GM12872 (cell line): ENCODE measurements at regions not wholly inside any gene's neighbourhood (a gene's known extent, or its start where the extent isn't known, plus 50 kb on each side); places are given as distances from the start of the nearest gene placed in this dataset.

Experiments
- CTCF ChIP-seq: IDR thresholded peaks from 3 replicates; pipeline ENCODE4 v1.5.1; 2011; ENCODE audit warnings: low read depth, mild to moderate bottlenecking, low read length, moderate library complexity; ENCODE audit not compliant: insufficient read depth

GRCh38 chr1:29426701-29427279 is 190.5 kb downstream of the PTPRU start:
- TF ChIP-seq CTCF: no peak

- no peak for TF ChIP-seq CTCF
Measured at GRCh38 chr1:29425631-29426030, 189.3 kb downstream of the PTPRU start.

- TF ChIP-seq CTCF: no peak
Measured at GRCh38 chr1:29424266-29424665, 187.9 kb downstream of the PTPRU start.

GRCh38 chr1:29420202-29420601 is 183.9 kb downstream of the PTPRU start:
- no peak for TF ChIP-seq CTCF

- TF ChIP-seq CTCF: no peak
Measured at GRCh38 chr1:29417971-29418370, 181.6 kb downstream of the PTPRU start.

GRCh38 chr1:29417147-29417858 is 181.0 kb downstream of the PTPRU start:
- TF ChIP-seq CTCF: no peak

GRCh38 chr1:29416267-29417146 is 180.2 kb downstream of the PTPRU start:
- no peak for TF ChIP-seq CTCF
